ENCODE measurements at regions not wholly inside any gene's neighbourhood (a gene's known extent, or its start where the extent isn't known, plus 50 kb on each side); places are given as distances from the start of the nearest gene placed in this dataset.
A peak's percentile ranks its signal among the peaks of the same experiment; 100 is the strongest.

GRCh38 chr16:87188104-87188503 is 129.1 kb downstream of the C16orf95 start:
- DNase-seq (ENCODE audit: low read depth in 4 of 6, low spot score in 6 of 6): no peak
- no peaks in the 10 kb centered on the region for H3K27me3 ChIP-seq (ENCODE audit: control insufficient read depth, insufficient read depth, low read length)
- no peak overlapping the region for H3K27ac ChIP-seq (ENCODE audit: low read depth, low read length)
- H3K4me3 ChIP-seq (ENCODE audit: low read depth, low read length): no peak overlapping the region
- peaks cover 4% of the 10 kb centered on the region for H3K9me3 ChIP-seq (ENCODE audit: control insufficient read depth, insufficient read depth, low read length)
- 94% methylated on average over 5 of the region's 8 CpGs for WGBS (ENCODE audit: insufficient coverage)
- peaks cover 20% of the 10 kb centered on the region for H3K4me1 ChIP-seq (ENCODE audit: control insufficient read depth, insufficient read depth, low read length)
- no peaks in the 10 kb centered on the region for H3K36me3 ChIP-seq (ENCODE audit: control insufficient read depth, insufficient read depth, low read length)

- Histone ChIP-seq H3K9me3 (ENCODE audit: control insufficient read depth, insufficient read depth, low read length) (peaks cover 4% of the 10 kb centered on the region), H3K27me3 (ENCODE audit: control insufficient read depth, insufficient read depth, low read length) (no peaks in the 10 kb centered on the region), H3K4me3 (ENCODE audit: low read depth, low read length) (no peak overlapping the region), H3K36me3 (ENCODE audit: control insufficient read depth, insufficient read depth, low read length) (no peaks in the 10 kb centered on the region), H3K27ac (ENCODE audit: low read depth, low read length) (no peak overlapping the region), H3K4me1 (ENCODE audit: control insufficient read depth, insufficient read depth, low read length) (peaks cover 20% of the 10 kb centered on the region)
- DNase-seq (ENCODE audit: low read depth in 4 of 6, low spot score in 6 of 6): no peak
- WGBS (ENCODE audit: insufficient coverage): 87% methylated on average over 7 of the region's 8 CpGs
These were observed 127.8 kb downstream of the C16orf95 start for GRCh38 chr16:87189426-87189825.

DNA sequence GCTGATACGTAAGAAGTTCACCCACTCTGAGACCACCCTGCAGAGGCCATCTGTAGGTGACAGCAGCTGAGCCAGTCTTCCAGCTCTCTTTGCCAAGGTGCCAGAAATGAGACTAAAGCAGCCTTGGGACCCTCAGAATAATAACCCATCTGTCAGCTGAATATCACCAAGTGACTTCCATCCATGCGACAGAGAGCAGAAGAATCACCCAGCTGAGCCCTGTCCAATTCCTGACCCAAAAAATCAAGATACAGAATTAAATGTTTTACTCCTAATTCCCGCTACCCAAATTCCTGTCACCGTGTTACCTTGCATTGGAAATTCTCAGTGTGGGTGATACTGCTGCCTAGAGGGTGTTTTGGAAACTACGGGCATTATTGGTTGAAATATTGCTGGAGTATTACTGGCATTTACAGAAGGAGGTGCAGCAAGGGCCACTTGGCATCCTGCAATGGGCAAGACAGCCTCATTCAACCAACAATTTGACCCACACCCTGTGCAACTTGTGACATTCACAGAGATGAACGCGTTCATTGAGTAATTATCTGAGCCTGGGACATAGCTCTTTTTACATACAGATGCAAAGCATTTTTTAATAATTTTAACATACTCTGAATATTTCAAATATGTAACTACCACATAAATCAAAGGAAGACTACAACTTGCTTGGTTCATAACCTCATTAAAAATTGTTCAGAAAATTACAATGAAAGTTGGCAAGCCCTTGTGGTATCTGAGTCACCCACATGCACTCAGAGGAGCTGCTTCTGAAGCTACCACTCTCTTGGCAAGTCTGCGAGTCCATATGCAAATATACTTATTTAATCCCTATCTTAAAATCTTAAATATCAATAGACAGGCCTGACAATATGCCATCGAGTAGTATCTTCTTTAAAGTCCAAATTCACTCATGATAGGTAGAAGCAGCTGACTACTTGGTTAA is 126.6 kb downstream of the C16orf95 start:
- no peaks in the 10 kb centered on the region for H3K36me3 ChIP-seq (ENCODE audit: control insufficient read depth, insufficient read depth, low read length)
- WGBS (ENCODE audit: insufficient coverage): 100% methylated on average over 2 of the region's 9 CpGs
- peaks cover 4% of the 10 kb centered on the region for H3K9me3 ChIP-seq (ENCODE audit: control insufficient read depth, insufficient read depth, low read length)
- no peak overlapping the region for H3K4me3 ChIP-seq (ENCODE audit: low read depth, low read length)
- no peak for DNase-seq (ENCODE audit: low read depth in 4 of 6, low spot score in 6 of 6)
- H3K27me3 ChIP-seq (ENCODE audit: control insufficient read depth, insufficient read depth, low read length): no peaks in the 10 kb centered on the region
- H3K27ac ChIP-seq (ENCODE audit: low read depth, low read length): no peak overlapping the region
- H3K4me1 ChIP-seq (ENCODE audit: control insufficient read depth, insufficient read depth, low read length): peaks cover 16% of the 10 kb centered on the region

DNA sequence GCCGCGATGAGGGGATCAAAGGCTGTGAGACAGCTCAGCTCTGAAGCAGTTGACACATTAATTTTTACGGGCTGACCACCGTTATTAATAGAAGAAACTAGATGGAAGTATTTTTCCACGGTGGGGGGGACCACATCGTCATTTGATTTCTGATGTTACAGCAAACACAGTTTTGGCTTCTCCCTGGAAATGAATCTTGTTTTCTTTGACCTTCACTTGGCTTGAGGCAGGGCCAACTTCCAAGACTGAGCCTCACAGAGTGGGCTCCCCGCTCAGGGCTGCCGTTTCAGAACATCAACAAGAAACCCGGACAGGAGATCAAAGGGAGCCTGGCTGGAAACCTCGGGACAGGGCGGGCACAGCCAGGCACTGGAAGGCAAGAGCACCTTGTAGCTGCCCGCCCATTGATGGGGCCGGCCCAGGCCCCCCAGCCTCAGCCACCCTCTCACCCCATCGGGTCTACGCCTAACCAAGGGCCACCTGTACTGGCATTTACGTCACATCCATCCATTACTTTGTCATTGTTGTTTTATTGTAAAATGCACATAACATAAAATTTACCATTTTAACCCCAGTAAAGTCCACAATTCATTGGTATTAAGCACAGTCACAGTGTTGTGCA is 124.6 kb downstream of the C16orf95 start:
- H3K36me3 ChIP-seq (ENCODE audit: control insufficient read depth, insufficient read depth, low read length): no peaks in the 10 kb centered on the region
- H3K4me3 ChIP-seq (ENCODE audit: low read depth, low read length): no peak overlapping the region
- peaks cover 4% of the 10 kb centered on the region for H3K4me1 ChIP-seq (ENCODE audit: control insufficient read depth, insufficient read depth, low read length)
- no peaks in the 10 kb centered on the region for H3K27me3 ChIP-seq (ENCODE audit: control insufficient read depth, insufficient read depth, low read length)
- 72% methylated on average over 11 of the region's 16 CpGs for WGBS (ENCODE audit: insufficient coverage)
- H3K9me3 ChIP-seq (ENCODE audit: control insufficient read depth, insufficient read depth, low read length): peaks cover 4% of the 10 kb centered on the region
- peak overlapping the region; percentile 70 for H3K27ac ChIP-seq (ENCODE audit: low read depth, low read length)
- peak in 1 of 6 donors; percentile 79 for DNase-seq (ENCODE audit: low read depth in 4 of 6, low spot score in 6 of 6)

DNA sequence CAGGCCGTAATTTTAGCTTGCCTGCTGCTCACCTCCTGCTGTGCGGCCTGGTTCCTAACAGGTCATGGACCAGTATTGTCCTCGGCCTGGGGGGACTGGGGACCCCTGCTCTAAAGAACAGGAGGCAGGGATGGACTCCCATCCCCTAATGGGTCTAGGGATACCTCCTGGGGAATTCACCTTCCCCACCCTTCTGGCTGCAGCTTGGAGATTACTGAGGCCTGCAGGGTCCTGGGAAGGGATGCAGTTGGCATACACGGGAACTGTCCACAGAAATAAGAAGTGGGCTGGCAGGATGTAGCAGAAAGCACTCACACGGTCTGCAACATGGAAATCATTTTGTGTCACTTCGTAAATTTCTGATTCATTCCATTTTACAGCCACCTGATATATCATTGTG is 123.0 kb downstream of the C16orf95 start:
- no peaks in the 10 kb centered on the region for H3K36me3 ChIP-seq (ENCODE audit: control insufficient read depth, insufficient read depth, low read length)
- H3K4me1 ChIP-seq (ENCODE audit: control insufficient read depth, insufficient read depth, low read length): peaks cover 15% of the 10 kb centered on the region
- H3K4me3 ChIP-seq (ENCODE audit: low read depth, low read length): no peak overlapping the region
- H3K27me3 ChIP-seq (ENCODE audit: control insufficient read depth, insufficient read depth, low read length): no peaks in the 10 kb centered on the region
- H3K9me3 ChIP-seq (ENCODE audit: control insufficient read depth, insufficient read depth, low read length): peaks cover 4% of the 10 kb centered on the region
- no peak for DNase-seq (ENCODE audit: low read depth in 4 of 6, low spot score in 6 of 6)
- 87% methylated on average over 3 of the region's 6 CpGs for WGBS (ENCODE audit: insufficient coverage)
- no peak overlapping the region for H3K27ac ChIP-seq (ENCODE audit: low read depth, low read length)

- Histone ChIP-seq H3K27ac (ENCODE audit: low read depth, low read length) (no peak overlapping the region), H3K9me3 (ENCODE audit: control insufficient read depth, insufficient read depth, low read length) (peaks cover 4% of the 10 kb centered on the region), H3K36me3 (ENCODE audit: control insufficient read depth, insufficient read depth, low read length) (no peaks in the 10 kb centered on the region), H3K4me3 (ENCODE audit: low read depth, low read length) (no peak overlapping the region), H3K4me1 (ENCODE audit: control insufficient read depth, insufficient read depth, low read length) (peaks cover 16% of the 10 kb centered on the region), H3K27me3 (ENCODE audit: control insufficient read depth, insufficient read depth, low read length) (no peaks in the 10 kb centered on the region)
- WGBS (ENCODE audit: insufficient coverage): 68% methylated on average over 3 of the region's 6 CpGs
- no peak for DNase-seq (ENCODE audit: low read depth in 4 of 6, low spot score in 6 of 6)
These were observed 122.0 kb downstream of the C16orf95 start for GRCh38 chr16:87195161-87195560.

- H3K27me3 ChIP-seq (ENCODE audit: control insufficient read depth, insufficient read depth, low read length): no peaks in the 10 kb centered on the region
- DNase-seq (ENCODE audit: low read depth in 4 of 6, low spot score in 6 of 6): peak in 1 of 6 donors; percentile 56
- no peak overlapping the region for H3K4me3 ChIP-seq (ENCODE audit: low read depth, low read length)
- H3K27ac ChIP-seq (ENCODE audit: low read depth, low read length): peak overlapping the region; percentile 61
- peaks cover 16% of the 10 kb centered on the region for H3K4me1 ChIP-seq (ENCODE audit: control insufficient read depth, insufficient read depth, low read length)
- 75% methylated on average over 11 of the region's 11 CpGs for WGBS (ENCODE audit: insufficient coverage)
- H3K36me3 ChIP-seq (ENCODE audit: control insufficient read depth, insufficient read depth, low read length): no peaks in the 10 kb centered on the region
- H3K9me3 ChIP-seq (ENCODE audit: control insufficient read depth, insufficient read depth, low read length): no peaks in the 10 kb centered on the region
These were observed 121.0 kb downstream of the C16orf95 start for GRCh38 chr16:87196231-87196630.

DNA sequence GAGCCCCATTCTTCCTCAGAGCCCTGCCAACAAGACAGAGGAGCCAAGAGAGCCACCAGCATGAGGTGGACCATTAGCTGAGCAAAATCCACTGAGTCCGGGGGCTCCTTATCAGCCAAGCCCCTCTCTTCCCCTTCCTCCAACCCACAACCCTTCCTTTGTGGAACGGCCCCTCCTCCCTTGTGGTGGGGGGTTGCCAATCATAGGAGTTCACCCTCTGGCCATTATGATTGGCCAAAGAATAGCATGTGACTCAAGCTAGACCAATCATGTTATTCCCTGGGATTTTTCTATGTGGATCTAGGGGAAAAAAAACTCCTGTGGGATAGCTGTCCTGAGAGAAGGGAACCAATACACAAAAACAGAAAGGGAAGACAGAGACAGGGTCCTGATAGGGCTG is 120.5 kb downstream of the C16orf95 start:
- WGBS (ENCODE audit: insufficient coverage): no CpG with 5 or more reads among the region's 2 CpGs
- H3K27ac ChIP-seq (ENCODE audit: low read depth, low read length): peak overlapping the region; percentile 61
- no peak for DNase-seq (ENCODE audit: low read depth in 4 of 6, low spot score in 6 of 6)

DNA sequence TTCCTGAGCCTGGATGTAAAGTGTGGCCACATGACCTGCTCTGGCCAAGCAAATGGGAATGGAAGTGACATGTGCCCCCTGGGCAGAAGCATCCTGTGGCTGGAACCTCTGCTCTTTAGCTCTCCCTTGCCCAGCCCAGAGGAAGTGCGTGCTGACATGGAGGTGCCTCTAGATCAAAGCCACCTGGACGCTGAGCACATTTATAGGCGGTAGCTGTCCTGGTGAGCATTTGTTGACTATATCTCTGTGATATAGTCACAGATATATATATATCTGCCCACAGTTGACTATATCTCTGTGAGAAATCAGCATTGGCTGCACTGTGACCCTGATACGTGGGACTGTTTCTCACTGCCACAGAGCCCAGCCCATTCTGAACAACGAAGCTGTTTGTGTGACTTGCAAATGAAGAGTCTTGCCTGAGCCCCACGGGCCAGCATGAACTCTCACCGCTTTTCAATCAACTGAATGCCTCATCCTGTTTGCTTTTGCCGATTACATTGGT is 118.8 kb downstream of the C16orf95 start:
- H3K36me3 ChIP-seq (ENCODE audit: control insufficient read depth, insufficient read depth, low read length): no peaks in the 10 kb centered on the region
- peak in 1 of 6 donors; percentile 18 for DNase-seq (ENCODE audit: low read depth in 4 of 6, low spot score in 6 of 6)
- no peak overlapping the region for H3K4me3 ChIP-seq (ENCODE audit: low read depth, low read length)
- WGBS (ENCODE audit: insufficient coverage): 33% methylated on average over 6 of the region's 8 CpGs
- H3K27me3 ChIP-seq (ENCODE audit: control insufficient read depth, insufficient read depth, low read length): no peaks in the 10 kb centered on the region
- H3K4me1 ChIP-seq (ENCODE audit: control insufficient read depth, insufficient read depth, low read length): peaks cover 16% of the 10 kb centered on the region
- H3K9me3 ChIP-seq (ENCODE audit: control insufficient read depth, insufficient read depth, low read length): no peaks in the 10 kb centered on the region
- H3K27ac ChIP-seq (ENCODE audit: low read depth, low read length): no peak overlapping the region

More for the DNA sequence above, 120.5 kb downstream of the C16orf95 start:
- Histone ChIP-seq H3K4me1 (ENCODE audit: control insufficient read depth, insufficient read depth, low read length) (peaks cover 16% of the 10 kb centered on the region), H3K27me3 (ENCODE audit: control insufficient read depth, insufficient read depth, low read length) (no peaks in the 10 kb centered on the region), H3K9me3 (ENCODE audit: control insufficient read depth, insufficient read depth, low read length) (no peaks in the 10 kb centered on the region), H3K36me3 (ENCODE audit: control insufficient read depth, insufficient read depth, low read length) (no peaks in the 10 kb centered on the region), H3K4me3 (ENCODE audit: low read depth, low read length) (no peak overlapping the region)
